Osteocyte (in vitro differentiated cells): ENCODE measurements at regions not wholly inside any gene's neighbourhood (a gene's known extent, or its start where the extent isn't known, plus 50 kb on each side); places are given as distances from the start of the nearest gene placed in this dataset.

Experiments
- DNase-seq: peaks from one replicate; pipeline ENCODE4 v3.0.0; 2021; ENCODE audit warnings: mixed read lengths; ENCODE audit not compliant: unreplicated experiment; ENCODE audit errors: extremely low spot score
- H3K27ac Mint-ChIP-seq: one replicate; pipeline ENCODE4 v1.8.0; 2021; ENCODE audit warnings: mild to moderate bottlenecking, mixed read lengths; ENCODE audit not compliant: unreplicated experiment
- H3K27me3 Mint-ChIP-seq: one replicate; pipeline ENCODE4 v1.8.0; 2021; ENCODE audit warnings: mixed read lengths; ENCODE audit not compliant: unreplicated experiment
- H3K36me3 Mint-ChIP-seq: one replicate; pipeline ENCODE4 v1.8.0; 2021; ENCODE audit warnings: mixed read lengths; ENCODE audit not compliant: unreplicated experiment
- H3K4me1 Mint-ChIP-seq: one replicate; pipeline ENCODE4 v1.8.0; 2021; ENCODE audit warnings: mixed read lengths; ENCODE audit not compliant: unreplicated experiment
- H3K4me3 Mint-ChIP-seq: one replicate; pipeline ENCODE4 v1.8.0; 2021; ENCODE audit warnings: mild to moderate bottlenecking, moderate library complexity, mixed read lengths; ENCODE audit not compliant: unreplicated experiment
- H3K9me3 Mint-ChIP-seq: one replicate; pipeline ENCODE4 v1.8.0; 2021; ENCODE audit warnings: mixed read lengths; ENCODE audit not compliant: unreplicated experiment
- TF ChIP-seq, protein P1 (sequence below): fragments of 200-600 bp; sonication (generic); IDR thresholded peaks from 2 replicates; pipeline ENCODE4 v1.5.0; 2021; ENCODE audit warnings: antibody characterized with exemption, mild to moderate bottlenecking, moderate library complexity

DNA sequence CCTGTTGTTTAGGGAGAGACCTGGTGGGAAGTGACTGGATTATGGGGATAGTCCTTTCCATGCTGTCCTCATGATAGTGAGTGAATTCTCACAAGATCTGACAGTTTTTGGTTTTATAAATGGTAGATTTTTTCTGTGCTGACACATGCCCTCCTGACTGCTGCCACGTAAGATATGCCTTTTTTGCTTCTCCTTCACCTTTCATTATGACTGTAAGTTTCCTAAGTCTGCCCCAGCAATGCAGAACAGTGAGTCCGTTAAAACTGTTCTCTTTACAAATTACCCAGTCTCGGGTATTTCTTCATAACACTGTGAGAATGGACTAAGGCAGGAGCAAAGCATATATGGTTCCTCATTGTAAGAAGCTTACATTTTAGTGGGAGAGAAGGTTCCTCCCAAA, 1727.2 kb downstream of the NCAM2 start:
- TF ChIP-seq, protein P1, sequence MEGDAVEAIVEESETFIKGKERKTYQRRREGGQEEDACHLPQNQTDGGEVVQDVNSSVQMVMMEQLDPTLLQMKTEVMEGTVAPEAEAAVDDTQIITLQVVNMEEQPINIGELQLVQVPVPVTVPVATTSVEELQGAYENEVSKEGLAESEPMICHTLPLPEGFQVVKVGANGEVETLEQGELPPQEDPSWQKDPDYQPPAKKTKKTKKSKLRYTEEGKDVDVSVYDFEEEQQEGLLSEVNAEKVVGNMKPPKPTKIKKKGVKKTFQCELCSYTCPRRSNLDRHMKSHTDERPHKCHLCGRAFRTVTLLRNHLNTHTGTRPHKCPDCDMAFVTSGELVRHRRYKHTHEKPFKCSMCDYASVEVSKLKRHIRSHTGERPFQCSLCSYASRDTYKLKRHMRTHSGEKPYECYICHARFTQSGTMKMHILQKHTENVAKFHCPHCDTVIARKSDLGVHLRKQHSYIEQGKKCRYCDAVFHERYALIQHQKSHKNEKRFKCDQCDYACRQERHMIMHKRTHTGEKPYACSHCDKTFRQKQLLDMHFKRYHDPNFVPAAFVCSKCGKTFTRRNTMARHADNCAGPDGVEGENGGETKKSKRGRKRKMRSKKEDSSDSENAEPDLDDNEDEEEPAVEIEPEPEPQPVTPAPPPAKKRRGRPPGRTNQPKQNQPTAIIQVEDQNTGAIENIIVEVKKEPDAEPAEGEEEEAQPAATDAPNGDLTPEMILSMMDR = no peak
- no peaks in the 10 kb centered on the region for H3K27me3 Mint-ChIP-seq
- H3K9me3 Mint-ChIP-seq = peaks cover 29% of the 10 kb centered on the region
- H3K27ac Mint-ChIP-seq = no peak overlapping the region
- DNase-seq = no peak
- no peaks in the 10 kb centered on the region for H3K4me1 Mint-ChIP-seq
- H3K4me3 Mint-ChIP-seq = no peak overlapping the region
- no peaks in the 10 kb centered on the region for H3K36me3 Mint-ChIP-seq

DNA sequence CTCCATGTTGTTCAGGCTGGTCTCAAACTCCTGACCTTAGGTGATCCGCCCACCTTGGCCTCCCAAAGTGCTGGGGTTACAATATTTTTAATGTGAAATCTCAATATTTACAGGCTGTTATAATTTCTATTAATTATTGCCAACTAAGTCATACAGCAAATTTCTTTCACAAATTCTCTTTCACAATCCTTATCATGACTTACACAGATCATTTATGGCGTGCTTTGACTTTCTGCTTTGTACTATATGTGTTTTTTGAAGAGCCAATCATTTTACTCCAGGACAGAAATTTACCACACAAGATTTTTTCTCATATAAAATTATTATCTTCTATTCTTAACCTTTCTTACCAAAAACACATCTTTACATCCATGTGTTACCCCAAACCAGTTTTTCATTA, 1729.9 kb downstream of the NCAM2 start:
- no peak overlapping the region for H3K4me3 Mint-ChIP-seq
- peaks cover 39% of the 10 kb centered on the region for H3K9me3 Mint-ChIP-seq
- no peaks in the 10 kb centered on the region for H3K36me3 Mint-ChIP-seq
- H3K27me3 Mint-ChIP-seq = no peaks in the 10 kb centered on the region
- H3K4me1 Mint-ChIP-seq = no peaks in the 10 kb centered on the region
- no peak overlapping the region for H3K27ac Mint-ChIP-seq
- TF ChIP-seq, protein P1 = no peak
- DNase-seq = no peak

DNA sequence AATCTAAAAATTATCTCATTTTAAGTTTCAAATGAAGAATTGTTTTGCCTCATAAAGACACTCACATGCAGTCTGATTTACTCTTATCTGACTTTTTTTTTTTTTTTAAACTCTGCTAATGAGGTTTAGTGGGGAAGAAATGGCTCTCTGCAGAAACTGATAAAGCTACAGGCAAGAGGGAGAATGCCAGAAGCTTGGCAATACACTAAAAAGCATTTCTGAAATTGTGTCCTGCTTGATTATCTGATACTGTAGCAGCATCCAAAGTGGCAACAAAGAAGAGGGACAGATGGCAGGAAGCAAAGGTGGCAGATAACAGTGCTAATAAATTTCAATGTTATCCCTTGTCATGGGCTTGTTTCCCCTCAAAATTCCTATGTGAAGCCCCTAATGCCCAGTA, 1744.9 kb downstream of the NCAM2 start:
- TF ChIP-seq, protein P1 = no peak
- Mint-ChIP-seq H3K4me3 (no peak overlapping the region), H3K9me3 (peaks cover 13% of the 10 kb centered on the region), H3K4me1 (no peaks in the 10 kb centered on the region), H3K27ac (no peak overlapping the region), H3K36me3 (no peaks in the 10 kb centered on the region), H3K27me3 (no peaks in the 10 kb centered on the region)
- DNase-seq = no peak

- H3K27ac Mint-ChIP-seq = no peak overlapping the region
- H3K27me3 Mint-ChIP-seq = no peaks in the 10 kb centered on the region
- DNase-seq = no peak
- H3K9me3 Mint-ChIP-seq = no peaks in the 10 kb centered on the region
- no peak overlapping the region for H3K4me3 Mint-ChIP-seq
- TF ChIP-seq, protein P1 = no peak
- H3K36me3 Mint-ChIP-seq = no peaks in the 10 kb centered on the region
- H3K4me1 Mint-ChIP-seq = no peaks in the 10 kb centered on the region
Observed at GRCh38 chr21:22754746-22755145, 1756.5 kb downstream of the NCAM2 start.

DNA sequence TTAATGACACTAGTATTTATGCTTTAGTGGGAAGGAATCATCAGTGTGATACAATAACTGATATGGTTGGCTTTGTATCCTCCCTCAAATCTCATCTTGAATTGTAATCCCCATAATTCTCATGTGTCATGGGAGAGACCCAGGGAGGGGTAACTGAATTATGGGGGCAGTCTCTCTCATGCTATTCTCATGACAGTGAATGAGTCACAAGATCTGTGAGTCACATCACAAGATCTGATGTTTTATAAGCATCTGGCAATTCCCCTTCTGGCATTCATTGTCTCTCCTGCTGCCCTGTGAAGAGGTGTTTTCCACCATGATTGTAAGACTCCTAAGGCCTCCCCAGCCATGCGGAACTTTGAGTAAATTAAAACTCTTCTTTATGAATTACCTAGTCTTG, 1760.3 kb downstream of the NCAM2 start:
- H3K4me3 Mint-ChIP-seq = no peak overlapping the region
- no peaks in the 10 kb centered on the region for H3K4me1 Mint-ChIP-seq
- no peaks in the 10 kb centered on the region for H3K9me3 Mint-ChIP-seq
- no peaks in the 10 kb centered on the region for H3K27me3 Mint-ChIP-seq
- H3K27ac Mint-ChIP-seq = no peak overlapping the region
- no peak for DNase-seq
- TF ChIP-seq, protein P1 = no peak
- H3K36me3 Mint-ChIP-seq = no peaks in the 10 kb centered on the region
